HepG2 (cell line): ENCODE measurements at regions not wholly inside any gene's neighbourhood (a gene's known extent, or its start where the extent isn't known, plus 50 kb on each side); places are given as distances from the start of the nearest gene placed in this dataset.
"Not testable (repeated sequence)": the region's sequence is repeated elsewhere in the genome, so short reads cannot be mapped to it uniquely, and the experiment has no call there.

Experiments used
- IRF2 ChIP-seq: IDR thresholded peaks from 2 replicates; pipeline ENCODE4 v1.6.1; 2018; ENCODE audit warnings: missing genetic modification reagents, missing compliant biosample characterization
- POLR2G ChIP-seq: fragments of 200-400 bp; formaldehyde crosslinking; IDR thresholded peaks from 2 replicates; pipeline ENCODE4 v1.6.1; 2018; ENCODE audit warnings: mild to moderate bottlenecking, low read depth, low read length, moderate library complexity
- ZNF556 ChIP-seq: sonication (generic); formaldehyde crosslinking; IDR thresholded peaks from 2 replicates; pipeline ENCODE4 v1.4.0; 2020; ENCODE audit warnings: mild to moderate bottlenecking, missing genetic modification reagents, borderline replicate concordance
- TF ChIP-seq, protein P1 (sequence below): sonication (generic); formaldehyde crosslinking; IDR thresholded peaks from 2 replicates; pipeline ENCODE4 v1.5.0; 2020; ENCODE audit warnings: mild to moderate bottlenecking, missing genetic modification reagents, moderate library complexity

DNA sequence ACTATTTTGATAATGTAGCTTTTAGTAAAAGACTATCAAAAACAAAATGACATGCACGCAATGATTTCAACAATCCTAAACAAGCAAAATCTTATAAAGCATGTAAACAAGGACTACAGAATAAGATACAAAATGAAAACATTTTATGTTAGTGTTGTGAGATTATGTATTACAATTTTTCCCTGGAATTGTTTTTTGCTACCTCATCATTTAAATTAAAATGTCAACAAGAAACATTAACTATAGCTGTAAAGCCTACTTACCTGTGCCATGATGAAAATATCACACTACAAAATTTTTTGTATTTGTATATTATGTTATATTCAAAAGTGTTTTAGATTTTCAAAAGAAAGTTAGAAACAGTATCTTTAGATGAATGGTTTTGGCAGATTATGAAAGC is 921.3 kb upstream of the USP9Y start:
- TF ChIP-seq IRF2 (CRISPR knock-in tag); POLR2G; ZNF556: not testable (repeated sequence)
- TF ChIP-seq, protein P1, sequence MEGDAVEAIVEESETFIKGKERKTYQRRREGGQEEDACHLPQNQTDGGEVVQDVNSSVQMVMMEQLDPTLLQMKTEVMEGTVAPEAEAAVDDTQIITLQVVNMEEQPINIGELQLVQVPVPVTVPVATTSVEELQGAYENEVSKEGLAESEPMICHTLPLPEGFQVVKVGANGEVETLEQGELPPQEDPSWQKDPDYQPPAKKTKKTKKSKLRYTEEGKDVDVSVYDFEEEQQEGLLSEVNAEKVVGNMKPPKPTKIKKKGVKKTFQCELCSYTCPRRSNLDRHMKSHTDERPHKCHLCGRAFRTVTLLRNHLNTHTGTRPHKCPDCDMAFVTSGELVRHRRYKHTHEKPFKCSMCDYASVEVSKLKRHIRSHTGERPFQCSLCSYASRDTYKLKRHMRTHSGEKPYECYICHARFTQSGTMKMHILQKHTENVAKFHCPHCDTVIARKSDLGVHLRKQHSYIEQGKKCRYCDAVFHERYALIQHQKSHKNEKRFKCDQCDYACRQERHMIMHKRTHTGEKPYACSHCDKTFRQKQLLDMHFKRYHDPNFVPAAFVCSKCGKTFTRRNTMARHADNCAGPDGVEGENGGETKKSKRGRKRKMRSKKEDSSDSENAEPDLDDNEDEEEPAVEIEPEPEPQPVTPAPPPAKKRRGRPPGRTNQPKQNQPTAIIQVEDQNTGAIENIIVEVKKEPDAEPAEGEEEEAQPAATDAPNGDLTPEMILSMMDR (CRISPR knock-in tag) = not testable (repeated sequence)
